ENCODE measurements at regions not wholly inside any gene's neighbourhood (a gene's known extent, or its start where the extent isn't known, plus 50 kb on each side); places are given as distances from the start of the nearest gene placed in this dataset.

- TF ChIP-seq CTCF (IDR thresholded peaks at IDR 0.05; ENCODE audit: low read depth, low read length, missing input control) (no peak), REST (IDR thresholded peaks at IDR 0.05) (no peak), MAX (IDR thresholded peaks at IDR 0.05) (no peak), TAF1 (conservative IDR thresholded peaks at IDR 0.05) (no peak), RXRA (IDR thresholded peaks at IDR 0.05) (no peak)
These were observed 83.6 kb upstream of the MBNL1 start for GRCh38 chr3:152184971-152185686.
